ENCODE measurements at regions not wholly inside any gene's neighbourhood (a gene's known extent, or its start where the extent isn't known, plus 50 kb on each side); places are given as distances from the start of the nearest gene placed in this dataset.

GRCh38 chr6:163945808-163946207, 531.3 kb downstream of the QKI start:
- TF ChIP-seq XRCC4 (IDR thresholded peaks at IDR 0.05; ENCODE audit: extremely low read depth, insufficient read depth, insufficient read length) (no peak), RFX5 (IDR thresholded peaks at IDR 0.05; ENCODE audit: low read depth, low read length) (no peak), CTBP1 (IDR thresholded peaks at IDR 0.05; ENCODE audit: borderline replicate concordance) (no peak), POLR2A (conservative IDR thresholded peaks at IDR 0.05) (no peak), POLR3G (IDR thresholded peaks at IDR 0.05; ENCODE audit: extremely low read depth, insufficient read length, insufficient replicate concordance) (no peak), CHAMP1 (IDR thresholded peaks at IDR 0.05) (no peak), ZNF280A (IDR thresholded peaks at IDR 0.05; ENCODE audit: low read depth, partially characterized antibody) (no peak), PCBP1 (IDR thresholded peaks at IDR 0.05; ENCODE audit: low read depth, low read length, poor library complexity, severe bottlenecking) (no peak)
- ChIA-PET CTCF (ENCODE audit: low intra/inter-chr PET ratio) (no interaction called here), POLR2A (interaction anchor here (0.6 kb wide), 1 partner anchor 9 kb away, joined by 3 read pairs; no protein-coding TSS in a partner anchor)
- intact Hi-C loops (cut with micrococcal nuclease) = no loop called here
- peaks cover 34 to 38% of the 10 kb centered on the region in 2 experiments for H3K27me3 ChIP-seq (ENCODE audit: control insufficient read depth in 2 of 2, insufficient read depth in 2 of 2, low read length in 2 of 2)
- no peaks in the 10 kb centered on the region for H3K9me1 ChIP-seq (ENCODE audit: control insufficient read depth, insufficient read depth, low read length)
- DNase-seq (ENCODE audit: extremely low read depth in 1 of 4, low spot score in 3 of 4) (no peak), FAIRE-seq (no peak), ATAC-seq (no peak)
- H3K4me3 ChIP-seq = no peak overlapping the region
- H3K36me3 ChIP-seq (ENCODE audit: control insufficient read depth, insufficient read depth, low read length) = no peaks in the 10 kb centered on the region
- H3K4me2 ChIP-seq (ENCODE audit: insufficient read depth, low read length) = no peak overlapping the region
- no peaks in the 10 kb centered on the region for H3K79me2 ChIP-seq (ENCODE audit: control insufficient read depth, insufficient read depth, low read length)
- peaks cover 4% of the 10 kb centered on the region; the same call in 1 of the 2 replicates for H4K20me1 ChIP-seq (replicated peaks; ENCODE audit: control insufficient read depth, insufficient read depth, low read length)
- no peak overlapping the region for H3K9ac ChIP-seq (ENCODE audit: insufficient read depth in 1 of 2, low read depth in 2 of 2, low read length in 2 of 2)
- H2AFZ ChIP-seq (ENCODE audit: low read depth, low read length) = 0 out of 2 replicates have a peak overlapping the region, but pooled peaks have one; percentile 10
- H3K9me3 ChIP-seq (replicated peaks; ENCODE audit: control insufficient read depth, insufficient read depth, low read depth, low read length) = no peaks in the 10 kb centered on the region
- in situ Hi-C loops (cut with MboI) = no loop called here
- no peak overlapping the region for H3K27ac ChIP-seq (ENCODE audit: extremely low read depth, low read depth, low read length)
- BruUV-seq (replicated peaks) = no TSS peak
- WGBS (ENCODE audit: insufficient coverage, low coverage, missing lambda C conversion rate) = 23% methylated on average over 7 of the region's 7 CpGs
- no peaks in the 10 kb centered on the region for H3K4me1 ChIP-seq (replicated peaks in 1 of 2; ENCODE audit: control insufficient read depth in 2 of 2, insufficient read depth in 2 of 2, low read length in 2 of 2)

Data from K562 (cell line).